Upper lobe of left lung (tissue), 4 donors: ENCODE measurements at regions not wholly inside any gene's neighbourhood (a gene's known extent, or its start where the extent isn't known, plus 50 kb on each side); places are given as distances from the start of the nearest gene placed in this dataset.

ENCODE experiments used
- POLR2AphosphoS5 ChIP-seq, 2 donors: sonication (generic); formaldehyde crosslinking; IDR thresholded peaks; one replicate each; pipeline ENCODE4 v1.5.1; 2017; ENCODE audit warnings: antibody characterized with exemption in 2 of 2
- TF ChIP-seq, protein P1 (sequence below), 6 experiments: fragments of 450-650 bp in 4 of 6; fragments of 200-600 bp in 2 of 6; sonication (generic) in 2 of 6; IDR thresholded peaks; one replicate each; pipeline ENCODE4 v1.5.1; 2016 to 2019; ENCODE audit warnings: antibody characterized with exemption in 6 of 6

- TF ChIP-seq, protein P1, sequence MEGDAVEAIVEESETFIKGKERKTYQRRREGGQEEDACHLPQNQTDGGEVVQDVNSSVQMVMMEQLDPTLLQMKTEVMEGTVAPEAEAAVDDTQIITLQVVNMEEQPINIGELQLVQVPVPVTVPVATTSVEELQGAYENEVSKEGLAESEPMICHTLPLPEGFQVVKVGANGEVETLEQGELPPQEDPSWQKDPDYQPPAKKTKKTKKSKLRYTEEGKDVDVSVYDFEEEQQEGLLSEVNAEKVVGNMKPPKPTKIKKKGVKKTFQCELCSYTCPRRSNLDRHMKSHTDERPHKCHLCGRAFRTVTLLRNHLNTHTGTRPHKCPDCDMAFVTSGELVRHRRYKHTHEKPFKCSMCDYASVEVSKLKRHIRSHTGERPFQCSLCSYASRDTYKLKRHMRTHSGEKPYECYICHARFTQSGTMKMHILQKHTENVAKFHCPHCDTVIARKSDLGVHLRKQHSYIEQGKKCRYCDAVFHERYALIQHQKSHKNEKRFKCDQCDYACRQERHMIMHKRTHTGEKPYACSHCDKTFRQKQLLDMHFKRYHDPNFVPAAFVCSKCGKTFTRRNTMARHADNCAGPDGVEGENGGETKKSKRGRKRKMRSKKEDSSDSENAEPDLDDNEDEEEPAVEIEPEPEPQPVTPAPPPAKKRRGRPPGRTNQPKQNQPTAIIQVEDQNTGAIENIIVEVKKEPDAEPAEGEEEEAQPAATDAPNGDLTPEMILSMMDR (IDR thresholded peaks at IDR 0.05) = no peak
- no peak for TF ChIP-seq POLR2AphosphoS5 (IDR thresholded peaks at IDR 0.05)
Observed at GRCh38 chr6:130674604-130675003, 152.6 kb upstream of the SMLR1 start.
